Gastrocnemius medialis (tissue), 4 donors: ENCODE measurements at regions not wholly inside any gene's neighbourhood (a gene's known extent, or its start where the extent isn't known, plus 50 kb on each side); places are given as distances from the start of the nearest gene placed in this dataset.

Experiments
- ATAC-seq, 2 donors: fragments of 150-250 bp; one replicate each; pipeline ENCODE4 v1.9.1; 2016
- DNase-seq, 2 donors: peaks; one replicate each; pipeline ENCODE4 v3.0.0-alpha.2; 2019
- H3K27ac ChIP-seq, 4 donors: fragments of 200-600 bp; sonication (generic); 1 replicate in 1 of 4; 2 replicates in 3 of 4; pipeline ENCODE4 v1.5.1; 2016 to 2018; ENCODE audit warnings: mild to moderate bottlenecking in 2 of 4, moderate library complexity in 1 of 4
- H3K27me3 ChIP-seq, 3 donors: fragments of 200-600 bp; sonication (generic) in 2 of 3; 1 replicate in 1 of 3; 2 replicates in 2 of 3; pipeline versions ENCODE4 v1.5.1 to v1.6.0; 2016 to 2019; ENCODE audit warnings: mild to moderate bottlenecking in 1 of 3, moderate library complexity in 1 of 3
- H3K36me3 ChIP-seq, 2 donors: fragments of 200-600 bp; sonication (generic) in 1 of 2; one replicate each; pipeline ENCODE4 v1.5.1; 2017 to 2018
- H3K4me1 ChIP-seq, 2 donors: fragments of 200-600 bp; sonication (generic) in 1 of 2; one replicate each; pipeline ENCODE4 v1.5.1; 2016 to 2017; ENCODE audit warnings: mild to moderate bottlenecking in 2 of 2
- H3K4me3 ChIP-seq, 4 donors: fragments of 200-600 bp; sonication (generic) in 3 of 4; 1 replicate in 1 of 4; 2 replicates in 3 of 4; pipeline ENCODE4 v1.5.1; 2016 to 2019; ENCODE audit warnings: mild to moderate bottlenecking in 2 of 4
- H3K9me3 ChIP-seq, 3 donors: fragments of 200-600 bp; sonication (generic) in 2 of 3; 1 replicate in 1 of 3; 2 replicates in 2 of 3; pipeline ENCODE4 v1.5.1; 2016 to 2019
- POLR2A ChIP-seq, 2 donors: fragments of 450-650 bp; IDR thresholded peaks; one replicate each; pipeline ENCODE4 v1.6.1; 2017; ENCODE audit warnings: antibody characterized with exemption in 2 of 2, mild to moderate bottlenecking in 2 of 2, moderate library complexity in 2 of 2
- in situ Hi-C, 4 donors: fragments of 200-750 bp; cut with MboI; loops; one replicate each; pipeline versions ENCODE4 v1.15.0 to v1.8.0; 2017; ENCODE audit warnings: low sequenced_read_pairs in 4 of 4
- intact Hi-C: fragments of 100-400 bp; cut with DNase I; formaldehyde crosslinking; loops from one replicate; pipeline ENCODE4 v1.15.1; 2023; ENCODE audit warnings: low total_unique reads
- TF ChIP-seq, protein P1 (sequence below), 5 experiments: fragments of 450-650 bp in 3 of 5; fragments of 200-600 bp in 2 of 5; sonication (generic) in 2 of 5; IDR thresholded peaks in 4 of 5; conservative IDR thresholded peaks in 1 of 5; 1 replicate in 4 of 5; 2 replicates in 1 of 5; pipeline ENCODE4 v1.5.1; 2016 to 2019; ENCODE audit warnings: antibody characterized with exemption in 5 of 5, mild to moderate bottlenecking in 3 of 5, moderate library complexity in 3 of 5

DNA sequence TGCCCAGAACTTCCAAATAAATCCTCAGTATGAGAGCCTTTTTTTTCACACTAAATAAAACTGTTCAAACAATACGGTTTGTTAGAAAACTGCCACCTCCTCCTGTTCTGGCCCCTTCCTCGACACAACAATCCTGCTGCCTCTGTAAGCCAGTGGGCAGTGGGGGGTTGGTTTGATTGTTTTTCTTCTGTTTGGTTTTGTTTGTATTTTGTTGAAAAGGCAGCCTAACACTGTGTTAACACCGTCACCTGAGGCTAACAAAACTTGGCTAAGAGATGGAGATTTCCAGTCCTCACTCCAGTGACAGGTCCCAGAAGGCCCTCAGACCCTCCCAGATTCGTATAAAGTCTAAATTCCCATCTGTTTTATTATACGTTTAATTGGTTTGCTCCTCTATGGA, 402.1 kb downstream of the ZNF521 start:
- Histone ChIP-seq H3K27ac (no peak overlapping the region), H3K4me3 (no peak overlapping the region), H3K9me3 (no peaks in the 10 kb centered on the region), H3K4me1 (no peaks in the 10 kb centered on the region), H3K27me3 (no peaks in the 10 kb centered on the region), H3K36me3 (no peaks in the 10 kb centered on the region)
- ATAC-seq (no peak), DNase-seq (no peak)
- TF ChIP-seq, protein P1, sequence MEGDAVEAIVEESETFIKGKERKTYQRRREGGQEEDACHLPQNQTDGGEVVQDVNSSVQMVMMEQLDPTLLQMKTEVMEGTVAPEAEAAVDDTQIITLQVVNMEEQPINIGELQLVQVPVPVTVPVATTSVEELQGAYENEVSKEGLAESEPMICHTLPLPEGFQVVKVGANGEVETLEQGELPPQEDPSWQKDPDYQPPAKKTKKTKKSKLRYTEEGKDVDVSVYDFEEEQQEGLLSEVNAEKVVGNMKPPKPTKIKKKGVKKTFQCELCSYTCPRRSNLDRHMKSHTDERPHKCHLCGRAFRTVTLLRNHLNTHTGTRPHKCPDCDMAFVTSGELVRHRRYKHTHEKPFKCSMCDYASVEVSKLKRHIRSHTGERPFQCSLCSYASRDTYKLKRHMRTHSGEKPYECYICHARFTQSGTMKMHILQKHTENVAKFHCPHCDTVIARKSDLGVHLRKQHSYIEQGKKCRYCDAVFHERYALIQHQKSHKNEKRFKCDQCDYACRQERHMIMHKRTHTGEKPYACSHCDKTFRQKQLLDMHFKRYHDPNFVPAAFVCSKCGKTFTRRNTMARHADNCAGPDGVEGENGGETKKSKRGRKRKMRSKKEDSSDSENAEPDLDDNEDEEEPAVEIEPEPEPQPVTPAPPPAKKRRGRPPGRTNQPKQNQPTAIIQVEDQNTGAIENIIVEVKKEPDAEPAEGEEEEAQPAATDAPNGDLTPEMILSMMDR (IDR thresholded peaks at IDR 0.05 in 4 of 5, conservative IDR thresholded peaks at IDR 0.05 in 1 of 5): no peak
- TF ChIP-seq POLR2A (IDR thresholded peaks at IDR 0.05): no peak
- in situ Hi-C loops (no loop called here), intact Hi-C loops (no loop called here)

- H3K27ac ChIP-seq: no peak overlapping the region
- H3K4me3 ChIP-seq: no peak overlapping the region
- H3K36me3 ChIP-seq: no peaks in the 10 kb centered on the region
- intact Hi-C loops: no loop called here
- H3K4me1 ChIP-seq: no peaks in the 10 kb centered on the region
- no peaks in the 10 kb centered on the region for H3K9me3 ChIP-seq
- TF ChIP-seq POLR2A (IDR thresholded peaks at IDR 0.05): no peak
- TF ChIP-seq, protein P1 (IDR thresholded peaks at IDR 0.05 in 4 of 5, conservative IDR thresholded peaks at IDR 0.05 in 1 of 5): no peak
- no peak for ATAC-seq
- DNase-seq: no peak
- no peaks in the 10 kb centered on the region for H3K27me3 ChIP-seq
- in situ Hi-C loops: no loop called here
These were observed 397.6 kb downstream of the ZNF521 start for GRCh38 chr18:24954341-24954740.

- ATAC-seq: no peak
- in situ Hi-C loops (no loop called here), intact Hi-C loops (no loop called here)
- H3K36me3 ChIP-seq: no peaks in the 10 kb centered on the region
- H3K4me1 ChIP-seq: no peaks in the 10 kb centered on the region
- TF ChIP-seq, protein P1 (IDR thresholded peaks at IDR 0.05 in 4 of 5, conservative IDR thresholded peaks at IDR 0.05 in 1 of 5): no peak
- no peak for TF ChIP-seq POLR2A (IDR thresholded peaks at IDR 0.05)
- no peak overlapping the region for H3K27ac ChIP-seq
- H3K4me3 ChIP-seq: no peak overlapping the region
- no peaks in the 10 kb centered on the region for H3K27me3 ChIP-seq
- H3K9me3 ChIP-seq: no peaks in the 10 kb centered on the region
- DNase-seq: no peak
These were observed 394.0 kb downstream of the ZNF521 start for GRCh38 chr18:24958001-24958400.

GRCh38 chr18:24959051-24959476, 392.9 kb downstream of the ZNF521 start:
- no peak overlapping the region for H3K27ac ChIP-seq
- intact Hi-C loops (no loop called here), in situ Hi-C loops (no loop called here)
- ATAC-seq (no peak), DNase-seq (no peak)
- H3K27me3 ChIP-seq: no peaks in the 10 kb centered on the region
- no peaks in the 10 kb centered on the region for H3K9me3 ChIP-seq
- TF ChIP-seq, protein P1 (IDR thresholded peaks at IDR 0.05 in 4 of 5, conservative IDR thresholded peaks at IDR 0.05 in 1 of 5): no peak
- TF ChIP-seq POLR2A (IDR thresholded peaks at IDR 0.05): no peak
- H3K4me3 ChIP-seq: no peak overlapping the region
- no peaks in the 10 kb centered on the region for H3K36me3 ChIP-seq
- no peaks in the 10 kb centered on the region for H3K4me1 ChIP-seq

GRCh38 chr18:24964216-24964615, 387.8 kb downstream of the ZNF521 start:
- no peak overlapping the region for H3K4me3 ChIP-seq
- in situ Hi-C loops (no loop called here), intact Hi-C loops (loop anchor here (2.0 kb wide), 1 partner anchor 99 kb away; no protein-coding TSS in a partner anchor)
- H3K9me3 ChIP-seq: no peaks in the 10 kb centered on the region
- H3K36me3 ChIP-seq: no peaks in the 10 kb centered on the region
- ATAC-seq (peak; percentile 86 to 93), DNase-seq (peak; percentile 35 to 59)
- H3K27me3 ChIP-seq: no peaks in the 10 kb centered on the region
- TF ChIP-seq, protein P1 (IDR thresholded peaks at IDR 0.05 in 4 of 5, conservative IDR thresholded peaks at IDR 0.05 in 1 of 5): peak in 2 of 5 experiments; percentile 41 to 48
- no peak for TF ChIP-seq POLR2A (IDR thresholded peaks at IDR 0.05)
- H3K27ac ChIP-seq: no peak overlapping the region
- H3K4me1 ChIP-seq: no peaks in the 10 kb centered on the region
